Right lobe of liver (tissue), 6 donors: ENCODE measurements at regions not wholly inside any gene's neighbourhood (a gene's known extent, or its start where the extent isn't known, plus 50 kb on each side); places are given as distances from the start of the nearest gene placed in this dataset.

Experiments used
- ATAC-seq, 4 donors: fragments of 200-7000 bp; cut with Tn5 transposase; one replicate each; pipeline ENCODE4 v1.9.1; 2020; ENCODE audit warnings: mild to moderate bottlenecking in 4 of 4, moderate library complexity in 4 of 4
- DNase-seq, 3 donors: peaks; one replicate each; pipeline ENCODE4 v3.0.0-alpha.2; 2020
- H3K27ac ChIP-seq, 3 donors: fragments of 200-600 bp; one replicate each; pipeline ENCODE4 v1.8.0; 2022
- H3K27me3 ChIP-seq, 2 donors: fragments of 200-600 bp; one replicate each; pipeline ENCODE4 v1.8.0; 2022
- H3K36me3 ChIP-seq, 4 donors: fragments of 200-600 bp; sonication (generic) in 1 of 4; one replicate each; pipeline versions ENCODE4 v1.5.1 to v1.8.0; 2017 to 2022; ENCODE audit warnings: control low read depth in 1 of 4
- H3K4me1 ChIP-seq, 4 donors: fragments of 200-600 bp; sonication (generic) in 1 of 4; one replicate each; pipeline versions ENCODE4 v1.5.1 to v1.8.0; 2017 to 2022; ENCODE audit warnings: control low read depth in 1 of 4
- H3K4me3 ChIP-seq, 3 donors: fragments of 200-600 bp; one replicate each; pipeline ENCODE4 v1.8.0; 2022
- H3K9me3 ChIP-seq, 4 donors: fragments of 200-600 bp; sonication (generic) in 1 of 4; one replicate each; pipeline versions ENCODE4 v1.5.1 to v1.8.0; 2017 to 2022; ENCODE audit warnings: control low read depth in 1 of 4
- POLR2A ChIP-seq: fragments of 450-650 bp; IDR thresholded peaks from one replicate; pipeline ENCODE4 v1.6.1; 2017; ENCODE audit warnings: antibody characterized with exemption, mild to moderate bottlenecking
- WGBS: methylation state at CpG from one replicate; pipeline ENCODE4 v1.1.6; 2018; ENCODE audit warnings: low coverage, low lambda C conversion rate; ENCODE audit not compliant: insufficient coverage; ENCODE audit errors: missing lambda C conversion rate; 5-methylcytosine and 5-hydroxymethylcytosine counted together
- intact Hi-C, 2 donors: fragments of 100-400 bp; cut with DNase I; formaldehyde crosslinking; loops; one replicate each; pipeline versions ENCODE4 v1.11.2 to v1.14.1; 2022
- TF ChIP-seq, protein P1 (sequence below), 4 donors: fragments of 200-600 bp in 3 of 4; fragments of 450-650 bp in 1 of 4; IDR thresholded peaks; one replicate each; pipeline versions ENCODE4 v1.5.1 to v1.8.0; 2016 to 2022; ENCODE audit warnings: antibody characterized with exemption in 4 of 4, mild to moderate bottlenecking in 2 of 4
- donor health status: DM: no; HTN: yes; CAD: no.
- donor health status: DM: no; HTN: no; CAD: no.
- donor health status: DM: no; HTN: no; CAD: no.
- donor health status: DM: no; HTN: yes; CAD: no.
- donor health status: DM: no; HTN: yes; CAD: no.

GRCh38 chr12:107557589-107558100 is 128.0 kb upstream of the PWP1 start:
- intact Hi-C loops: no loop called here

DNA sequence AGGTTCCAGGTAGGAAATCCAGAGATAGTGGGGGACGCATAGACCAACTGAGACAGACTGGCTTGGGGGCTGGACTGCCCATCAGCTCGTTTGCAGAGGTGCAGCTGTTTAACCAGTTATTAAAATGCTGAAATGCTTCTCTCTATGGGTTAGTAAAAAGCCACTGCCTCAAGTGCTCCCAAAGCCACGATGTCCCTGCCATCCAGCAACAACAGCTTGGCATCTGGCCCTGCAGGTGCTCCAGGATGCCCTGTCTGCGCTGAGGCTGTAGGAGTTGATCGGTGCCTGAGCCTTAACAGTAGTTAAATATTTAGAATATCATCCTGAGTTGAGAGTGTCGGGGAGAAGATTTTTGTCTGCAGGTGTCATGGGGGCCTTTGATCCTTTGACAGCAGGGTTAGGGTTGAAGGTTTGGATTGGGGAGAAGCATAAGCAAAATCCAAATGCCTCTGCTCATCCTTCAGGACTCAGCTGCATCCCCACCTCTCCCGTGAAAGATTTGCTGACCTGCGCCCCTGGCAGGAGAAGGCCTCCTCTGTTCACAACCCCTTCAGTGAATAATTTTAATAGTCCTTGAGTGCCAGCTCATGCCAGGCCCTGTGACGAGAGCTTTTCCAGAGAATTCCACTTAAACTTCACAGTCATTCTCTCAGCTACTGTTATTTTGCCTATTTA is 127.3 kb upstream of the PWP1 start:
- no peaks in the 10 kb centered on the region for H3K9me3 ChIP-seq
- H3K27ac ChIP-seq: no peak overlapping the region
- TF ChIP-seq, protein P1, sequence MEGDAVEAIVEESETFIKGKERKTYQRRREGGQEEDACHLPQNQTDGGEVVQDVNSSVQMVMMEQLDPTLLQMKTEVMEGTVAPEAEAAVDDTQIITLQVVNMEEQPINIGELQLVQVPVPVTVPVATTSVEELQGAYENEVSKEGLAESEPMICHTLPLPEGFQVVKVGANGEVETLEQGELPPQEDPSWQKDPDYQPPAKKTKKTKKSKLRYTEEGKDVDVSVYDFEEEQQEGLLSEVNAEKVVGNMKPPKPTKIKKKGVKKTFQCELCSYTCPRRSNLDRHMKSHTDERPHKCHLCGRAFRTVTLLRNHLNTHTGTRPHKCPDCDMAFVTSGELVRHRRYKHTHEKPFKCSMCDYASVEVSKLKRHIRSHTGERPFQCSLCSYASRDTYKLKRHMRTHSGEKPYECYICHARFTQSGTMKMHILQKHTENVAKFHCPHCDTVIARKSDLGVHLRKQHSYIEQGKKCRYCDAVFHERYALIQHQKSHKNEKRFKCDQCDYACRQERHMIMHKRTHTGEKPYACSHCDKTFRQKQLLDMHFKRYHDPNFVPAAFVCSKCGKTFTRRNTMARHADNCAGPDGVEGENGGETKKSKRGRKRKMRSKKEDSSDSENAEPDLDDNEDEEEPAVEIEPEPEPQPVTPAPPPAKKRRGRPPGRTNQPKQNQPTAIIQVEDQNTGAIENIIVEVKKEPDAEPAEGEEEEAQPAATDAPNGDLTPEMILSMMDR (IDR thresholded peaks at IDR 0.05): no peak
- TF ChIP-seq POLR2A: no peak
- H3K4me3 ChIP-seq: no peak overlapping the region
- 76% methylated on average over 4 of the region's 9 CpGs for WGBS
- intact Hi-C loops: no loop called here
- no peaks in the 10 kb centered on the region for H3K4me1 ChIP-seq
- DNase-seq (no peak), ATAC-seq (no peak)
- H3K36me3 ChIP-seq: no peaks in the 10 kb centered on the region
- no peaks in the 10 kb centered on the region for H3K27me3 ChIP-seq

More at GRCh38 chr12:107557589-107558100, 128.0 kb upstream of the PWP1 start:
- Histone ChIP-seq H3K4me1 (no peaks in the 10 kb centered on the region), H3K4me3 (no peak overlapping the region), H3K27me3 (no peaks in the 10 kb centered on the region), H3K9me3 (no peaks in the 10 kb centered on the region), H3K36me3 (no peaks in the 10 kb centered on the region), H3K27ac (no peak overlapping the region)
- ATAC-seq (no peak), DNase-seq (no peak)
- no peak for TF ChIP-seq POLR2A
- 63% methylated on average over 2 of the region's 4 CpGs for WGBS

DNA sequence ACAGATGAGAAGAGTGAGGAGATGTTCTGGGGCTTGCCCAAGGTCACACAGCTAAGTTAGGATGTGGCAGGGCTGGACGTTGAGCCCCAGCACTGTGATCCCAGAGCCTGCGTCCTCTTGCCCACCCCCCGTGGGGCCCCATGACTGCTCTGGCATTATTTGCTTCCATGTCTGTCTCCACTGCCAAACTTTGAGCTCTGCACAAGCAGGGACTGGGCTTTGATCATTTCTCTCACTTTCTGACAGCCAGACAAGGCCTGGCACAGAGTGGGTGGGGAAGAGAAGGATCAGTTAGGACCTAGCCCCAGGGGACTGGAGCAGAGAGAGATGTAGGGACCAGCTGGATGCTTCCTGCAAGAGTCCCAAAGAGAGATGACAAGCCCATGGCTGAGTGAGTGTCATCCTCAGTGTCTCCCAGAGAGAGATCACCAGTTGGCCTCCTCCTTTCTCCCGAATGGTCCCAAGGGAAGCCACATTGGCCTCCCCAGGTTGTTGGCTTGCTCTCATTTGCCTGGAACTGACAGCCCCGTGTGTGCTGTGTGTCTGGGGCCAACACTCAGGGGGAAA is 126.7 kb upstream of the PWP1 start:
- H3K27ac ChIP-seq: no peak overlapping the region
- ATAC-seq (no peak), DNase-seq (no peak)
- TF ChIP-seq, protein P1 (IDR thresholded peaks at IDR 0.05): no peak
- TF ChIP-seq POLR2A: no peak
- WGBS: 72% methylated on average over 2 of the region's 5 CpGs
- H3K4me1 ChIP-seq: no peaks in the 10 kb centered on the region
- no peaks in the 10 kb centered on the region for H3K27me3 ChIP-seq
- H3K4me3 ChIP-seq: no peak overlapping the region
- H3K9me3 ChIP-seq: no peaks in the 10 kb centered on the region
- H3K36me3 ChIP-seq: no peaks in the 10 kb centered on the region
- intact Hi-C loops: no loop called here

DNA sequence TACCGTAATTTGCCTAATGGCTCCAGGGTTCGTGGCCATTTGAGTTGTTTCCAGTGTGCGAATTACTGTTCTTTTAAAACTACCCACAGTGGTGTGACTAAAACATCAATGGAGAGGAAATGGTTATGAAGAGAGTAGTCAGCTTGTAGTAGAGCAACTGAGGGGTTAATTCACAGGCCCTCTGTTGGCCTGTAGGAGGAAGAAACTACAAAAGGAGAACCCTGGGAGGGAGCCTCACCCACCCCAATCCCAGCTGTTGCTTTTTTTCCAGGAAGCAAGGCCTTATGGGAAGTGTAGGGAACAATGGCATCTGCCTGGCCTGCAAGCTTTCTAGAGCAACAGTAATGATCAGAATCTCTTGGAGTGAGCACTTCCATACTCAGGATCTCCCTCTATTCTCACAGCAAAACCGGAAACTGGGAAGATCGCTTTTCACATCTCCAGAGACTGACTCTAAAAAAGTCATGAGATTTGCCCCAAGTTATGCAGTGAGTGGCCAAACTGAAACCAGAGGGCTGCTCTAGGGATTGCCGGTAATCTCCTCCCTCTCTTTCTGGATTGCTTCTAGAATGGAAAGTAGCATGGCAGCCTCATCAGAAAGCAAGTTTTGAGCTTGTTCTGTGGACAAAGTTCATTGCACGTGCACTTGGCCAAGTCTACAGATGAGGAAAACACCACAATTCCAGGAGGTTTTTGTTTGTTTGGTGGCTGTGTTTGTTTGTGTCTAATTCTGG is 125.3 kb upstream of the PWP1 start:
- intact Hi-C loops: no loop called here
- 74% methylated on average over 7 of the region's 7 CpGs for WGBS
- Histone ChIP-seq H3K4me1 (no peaks in the 10 kb centered on the region), H3K27ac (no peak overlapping the region), H3K9me3 (no peaks in the 10 kb centered on the region), H3K4me3 (no peak overlapping the region), H3K36me3 (no peaks in the 10 kb centered on the region), H3K27me3 (no peaks in the 10 kb centered on the region)
- no peak for TF ChIP-seq POLR2A
- TF ChIP-seq, protein P1 (IDR thresholded peaks at IDR 0.05): no peak
- no peak for ATAC-seq
- DNase-seq: no peak

GRCh38 chr12:107560899-107561285 is 124.7 kb upstream of the PWP1 start:
- TF ChIP-seq, protein P1 (IDR thresholded peaks at IDR 0.05): no peak
- no peak for TF ChIP-seq POLR2A
- Histone ChIP-seq H3K4me1 (no peaks in the 10 kb centered on the region), H3K36me3 (no peaks in the 10 kb centered on the region), H3K4me3 (no peak overlapping the region), H3K9me3 (no peaks in the 10 kb centered on the region), H3K27me3 (no peaks in the 10 kb centered on the region), H3K27ac (no peak overlapping the region)
- DNase-seq (no peak), ATAC-seq (no peak)
- intact Hi-C loops: no loop called here
- WGBS: 80% methylated on average over 4 of the region's 4 CpGs
